Left lobe of liver (tissue), 2 donors: ENCODE measurements at regions not wholly inside any gene's neighbourhood (a gene's known extent, or its start where the extent isn't known, plus 50 kb on each side); places are given as distances from the start of the nearest gene placed in this dataset.

Experiments
- ATAC-seq: fragments of 200-7000 bp; cut with Tn5 transposase; one replicate; pipeline ENCODE4 v1.9.1; 2020; ENCODE audit warnings: mild to moderate bottlenecking, moderate library complexity
- DNase-seq: peaks from one replicate; pipeline ENCODE4 v3.0.0-alpha.2; 2020; ENCODE audit warnings: low spot score
- donor health status: DM: no; HTN: no; CAD: no; lungs with moderate emphysema.
- donor health status: DM: no; HTN: yes; CAD: no.

GRCh38 chr20:24813080-24813479 is 136.0 kb upstream of the CST7 start:
- no peak for ATAC-seq
- DNase-seq: no peak

- no peak for DNase-seq
- no peak for ATAC-seq
Measured at GRCh38 chr20:24813496-24813895, 135.6 kb upstream of the CST7 start.

GRCh38 chr20:24813936-24814335 is 135.1 kb upstream of the CST7 start:
- DNase-seq (no peak), ATAC-seq (no peak)

- DNase-seq (no peak), ATAC-seq (no peak)
Measured at GRCh38 chr20:24814556-24815195, 134.4 kb upstream of the CST7 start.

- ATAC-seq (no peak), DNase-seq (no peak)
Measured at GRCh38 chr20:24815196-24815815, 133.8 kb upstream of the CST7 start.

- DNase-seq (no peak), ATAC-seq (no peak)
Measured at GRCh38 chr20:24815931-24816330, 133.1 kb upstream of the CST7 start.

- DNase-seq (no peak), ATAC-seq (no peak)
Measured at GRCh38 chr20:24816431-24816830, 132.6 kb upstream of the CST7 start.

- peak; percentile 21 for ATAC-seq
- no peak for DNase-seq
Measured at GRCh38 chr20:24816907-24817306, 132.2 kb upstream of the CST7 start.

- ATAC-seq: no peak
- DNase-seq: no peak
Measured at GRCh38 chr20:24817351-24817750, 131.7 kb upstream of the CST7 start.

- no peak for DNase-seq
- ATAC-seq: no peak
Measured at GRCh38 chr20:24818056-24818455, 131.0 kb upstream of the CST7 start.

- DNase-seq (no peak), ATAC-seq (no peak)
Measured at GRCh38 chr20:24819331-24819965, 129.6 kb upstream of the CST7 start.

GRCh38 chr20:24820345-24820744 is 128.7 kb upstream of the CST7 start:
- no peak for DNase-seq
- ATAC-seq: no peak

- DNase-seq: no peak
- ATAC-seq: no peak
Measured at GRCh38 chr20:24821391-24821790, 127.7 kb upstream of the CST7 start.

- DNase-seq (no peak), ATAC-seq (no peak)
Measured at GRCh38 chr20:24823176-24823784, 125.8 kb upstream of the CST7 start.

- DNase-seq (no peak), ATAC-seq (no peak)
Measured at GRCh38 chr20:24823989-24824693, 124.9 kb upstream of the CST7 start.

GRCh38 chr20:24825591-24825990 is 123.5 kb upstream of the CST7 start:
- no peak for ATAC-seq
- no peak for DNase-seq

GRCh38 chr20:24827603-24828295 is 121.3 kb upstream of the CST7 start:
- DNase-seq (no peak), ATAC-seq (no peak)

GRCh38 chr20:24828992-24829648 is 119.9 kb upstream of the CST7 start:
- DNase-seq: no peak

GRCh38 chr20:24829649-24830370 is 119.3 kb upstream of the CST7 start:
- DNase-seq (no peak), ATAC-seq (no peak)

More at GRCh38 chr20:24828992-24829648, 119.9 kb upstream of the CST7 start:
- ATAC-seq: no peak

- ATAC-seq: no peak
- DNase-seq: no peak
Measured at GRCh38 chr20:24830649-24831048, 118.4 kb upstream of the CST7 start.
